Calu3 (cell line): ENCODE measurements at regions not wholly inside any gene's neighbourhood (a gene's known extent, or its start where the extent isn't known, plus 50 kb on each side); places are given as distances from the start of the nearest gene placed in this dataset.

Experiments used
- BruUV-seq: library from RNA; stranded (reverse); fragments of 400-500 nt; replicated peaks from 2 replicates; lab custom pipeline; 2021; lab: Mats Ljungman, UMichigan
- CTCF ChIA-PET: fragments of 300-600 bp; sonication (Branson Sonifier 250); formaldehyde crosslinking; loops from one replicate; lab custom pipeline; 2022; ENCODE audit warnings: antibody characterized with exemption; lab: Charles Lee
- DNase-seq: peaks from one replicate; pipeline ENCODE4 v3.0.0; 2022
- H3K27ac Mint-ChIP-seq: one replicate; pipeline ENCODE4 v1.8.0; 2022; ENCODE audit warnings: mixed read lengths; ENCODE audit not compliant: unreplicated experiment
- H3K27me3 Mint-ChIP-seq: one replicate; pipeline ENCODE4 v1.8.0; 2022; ENCODE audit warnings: mixed read lengths; ENCODE audit not compliant: unreplicated experiment
- H3K36me3 Mint-ChIP-seq: one replicate; pipeline ENCODE4 v1.8.0; 2022; ENCODE audit warnings: mild to moderate bottlenecking, moderate library complexity, mixed read lengths; ENCODE audit not compliant: insufficient read depth, unreplicated experiment
- H3K4me1 Mint-ChIP-seq: one replicate; pipeline ENCODE4 v1.8.0; 2022; ENCODE audit warnings: mild to moderate bottlenecking, low read depth, mixed read lengths; ENCODE audit not compliant: unreplicated experiment
- H3K4me3 Mint-ChIP-seq: one replicate; pipeline ENCODE4 v1.8.0; 2022; ENCODE audit warnings: mild to moderate bottlenecking, low read depth, moderate library complexity, mixed read lengths; ENCODE audit not compliant: unreplicated experiment
- H3K9me3 Mint-ChIP-seq: one replicate; pipeline ENCODE4 v1.8.0; 2022; ENCODE audit warnings: low read depth, mixed read lengths; ENCODE audit not compliant: unreplicated experiment
- CTCF ChIP-seq: fragments of 200-600 bp; IDR thresholded peaks from one replicate; pipeline ENCODE4 v1.8.0; 2022; ENCODE audit warnings: antibody characterized with exemption; ENCODE audit not compliant: unreplicated experiment
- intact Hi-C: fragments of 100-400 bp; cut with micrococcal nuclease; formaldehyde crosslinking; loops from one replicate; pipeline ENCODE4 v1.10.0; 2022; ENCODE audit not compliant: unreplicated experiment

GRCh38 chr13:30082391-30082790 is 225.0 kb downstream of the KATNAL1 start:
- DNase-seq: no peak
- no peak for TF ChIP-seq CTCF
- CTCF ChIA-PET: no interaction called here
- H3K27ac Mint-ChIP-seq: no peak overlapping the region
- intact Hi-C loops: no loop called here
- no TSS peak for BruUV-seq
- no peaks in the 10 kb centered on the region for H3K4me1 Mint-ChIP-seq
- no peaks in the 10 kb centered on the region for H3K36me3 Mint-ChIP-seq
- H3K27me3 Mint-ChIP-seq: peaks cover 23% of the 10 kb centered on the region
- no peak overlapping the region for H3K4me3 Mint-ChIP-seq
- no peaks in the 10 kb centered on the region for H3K9me3 Mint-ChIP-seq

GRCh38 chr13:30081331-30081730 is 226.0 kb downstream of the KATNAL1 start:
- intact Hi-C loops: no loop called here
- DNase-seq: no peak
- H3K27me3 Mint-ChIP-seq: peaks cover 23% of the 10 kb centered on the region
- CTCF ChIA-PET: no interaction called here
- no peak for TF ChIP-seq CTCF
- no peak overlapping the region for H3K27ac Mint-ChIP-seq
- H3K4me1 Mint-ChIP-seq: no peaks in the 10 kb centered on the region
- no TSS peak for BruUV-seq
- H3K36me3 Mint-ChIP-seq: no peaks in the 10 kb centered on the region
- H3K9me3 Mint-ChIP-seq: no peaks in the 10 kb centered on the region
- no peak overlapping the region for H3K4me3 Mint-ChIP-seq

GRCh38 chr13:30079501-30079900 is 227.8 kb downstream of the KATNAL1 start:
- Mint-ChIP-seq H3K4me3 (no peak overlapping the region), H3K4me1 (no peaks in the 10 kb centered on the region), H3K9me3 (no peaks in the 10 kb centered on the region), H3K36me3 (no peaks in the 10 kb centered on the region), H3K27ac (no peak overlapping the region), H3K27me3 (peaks cover 23% of the 10 kb centered on the region)
- intact Hi-C loops: no loop called here
- TF ChIP-seq CTCF: no peak
- no peak for DNase-seq
- BruUV-seq: no TSS peak
- CTCF ChIA-PET: no interaction called here

DNA sequence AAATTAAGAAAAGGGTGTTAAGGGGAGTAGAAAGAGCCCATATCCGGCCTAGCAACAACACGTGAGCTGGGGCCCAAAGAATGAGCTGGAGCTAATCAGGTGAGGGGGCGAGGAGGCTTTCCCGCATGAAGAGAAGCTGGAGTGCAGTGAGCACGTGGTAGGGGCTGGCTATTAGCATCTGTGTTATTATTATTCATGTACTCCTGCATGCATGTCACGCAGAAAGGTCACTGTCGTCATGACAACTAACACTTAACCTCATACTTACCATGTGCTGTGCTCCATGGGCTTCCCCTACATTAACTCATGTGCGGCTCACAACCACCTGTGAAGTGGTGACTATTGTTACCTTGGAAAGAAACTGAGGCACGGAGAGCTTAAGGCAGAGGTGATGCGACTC is 227.6 kb upstream of the UBL3 start:
- H3K4me3 Mint-ChIP-seq: no peak overlapping the region
- intact Hi-C loops: no loop called here
- H3K4me1 Mint-ChIP-seq: no peaks in the 10 kb centered on the region
- no TSS peak for BruUV-seq
- no peaks in the 10 kb centered on the region for H3K9me3 Mint-ChIP-seq
- H3K36me3 Mint-ChIP-seq: no peaks in the 10 kb centered on the region
- CTCF ChIA-PET: interaction anchor here (0.6 kb wide), 1 partner anchor 11 kb away, joined by 4 read pairs; no protein-coding TSS in a partner anchor
- peaks cover 13% of the 10 kb centered on the region for H3K27me3 Mint-ChIP-seq
- TF ChIP-seq CTCF: no peak
- no peak overlapping the region for H3K27ac Mint-ChIP-seq
- no peak for DNase-seq
